NCI-H146 (cell line): ENCODE measurements at regions not wholly inside any gene's neighbourhood (a gene's known extent, or its start where the extent isn't known, plus 50 kb on each side); places are given as distances from the start of the nearest gene placed in this dataset.

Source experiments
- DNase-seq: peaks from one replicate; lab custom pipeline; 2025; lab: John Stamatoyannopoulos, UW

- no peak for DNase-seq
Measured at GRCh38 chr2:21633015-21633414, 509.2 kb downstream of the TDRD15 start.

- DNase-seq = no peak
Measured at GRCh38 chr2:21633466-21633865, 509.7 kb downstream of the TDRD15 start.

- no peak for DNase-seq
Measured at GRCh38 chr2:21633911-21634310, 510.1 kb downstream of the TDRD15 start.

GRCh38 chr2:21640046-21640445, 516.3 kb downstream of the TDRD15 start:
- DNase-seq = no peak

GRCh38 chr2:21642647-21643046, 518.9 kb downstream of the TDRD15 start:
- DNase-seq = no peak

GRCh38 chr2:21643180-21643579, 519.4 kb downstream of the TDRD15 start:
- no peak for DNase-seq

GRCh38 chr2:21644266-21644665, 520.5 kb downstream of the TDRD15 start:
- DNase-seq = no peak

GRCh38 chr2:21646345-21646744, 522.6 kb downstream of the TDRD15 start:
- DNase-seq = no peak

GRCh38 chr2:21650569-21650968, 526.8 kb downstream of the TDRD15 start:
- no peak for DNase-seq

- no peak for DNase-seq
Measured at GRCh38 chr2:21655136-21655535, 531.4 kb downstream of the TDRD15 start.

- no peak for DNase-seq
Measured at GRCh38 chr2:21656330-21657075, 532.7 kb downstream of the TDRD15 start.

GRCh38 chr2:21657445-21657844, 533.7 kb downstream of the TDRD15 start:
- no peak for DNase-seq

- no peak for DNase-seq
Measured at GRCh38 chr2:21658269-21658668, 534.5 kb downstream of the TDRD15 start.

- no peak for DNase-seq
Measured at GRCh38 chr2:21658907-21659477, 535.2 kb downstream of the TDRD15 start.

- no peak for DNase-seq
Measured at GRCh38 chr2:21664083-21664482, 540.3 kb downstream of the TDRD15 start.

GRCh38 chr2:21667638-21668037, 543.9 kb downstream of the TDRD15 start:
- DNase-seq = no peak

- no peak for DNase-seq
Measured at GRCh38 chr2:21668078-21668710, 544.4 kb downstream of the TDRD15 start.

- DNase-seq = no peak
Measured at GRCh38 chr2:21676041-21676440, 552.3 kb downstream of the TDRD15 start.

- DNase-seq = no peak
Measured at GRCh38 chr2:21676676-21677075, 552.9 kb downstream of the TDRD15 start.

GRCh38 chr2:21683838-21684237, 560.1 kb downstream of the TDRD15 start:
- DNase-seq = no peak

- no peak for DNase-seq
Measured at GRCh38 chr2:21687589-21687988, 563.8 kb downstream of the TDRD15 start.

- DNase-seq = no peak
Measured at GRCh38 chr2:21690005-21690404, 566.2 kb downstream of the TDRD15 start.

- no peak for DNase-seq
Measured at GRCh38 chr2:21693081-21693480, 569.3 kb downstream of the TDRD15 start.
